Activated CD8-positive, alpha-beta memory T cell treated with anti-CD3 and anti-CD28 coated beads for 36 hours (primary cell): ENCODE measurements at regions not wholly inside any gene's neighbourhood (a gene's known extent, or its start where the extent isn't known, plus 50 kb on each side); places are given as distances from the start of the nearest gene placed in this dataset.
"Not testable (repeated sequence)": the region's sequence is repeated elsewhere in the genome, so short reads cannot be mapped to it uniquely, and the experiment has no call there.

ENCODE experiments used
- CTCF ChIA-PET: fragments of 350-600 bp; sonication (Branson Sonifier 250); formaldehyde crosslinking; loops from one replicate; lab custom pipeline; 2021; ENCODE audit warnings: antibody characterized with exemption; lab: Charles Lee
- POLR2A ChIA-PET: fragments of 350-600 bp; sonication (Branson Sonifier 250); formaldehyde crosslinking; loops from one replicate; lab custom pipeline; 2021; ENCODE audit warnings: antibody characterized with exemption; lab: Charles Lee

DNA sequence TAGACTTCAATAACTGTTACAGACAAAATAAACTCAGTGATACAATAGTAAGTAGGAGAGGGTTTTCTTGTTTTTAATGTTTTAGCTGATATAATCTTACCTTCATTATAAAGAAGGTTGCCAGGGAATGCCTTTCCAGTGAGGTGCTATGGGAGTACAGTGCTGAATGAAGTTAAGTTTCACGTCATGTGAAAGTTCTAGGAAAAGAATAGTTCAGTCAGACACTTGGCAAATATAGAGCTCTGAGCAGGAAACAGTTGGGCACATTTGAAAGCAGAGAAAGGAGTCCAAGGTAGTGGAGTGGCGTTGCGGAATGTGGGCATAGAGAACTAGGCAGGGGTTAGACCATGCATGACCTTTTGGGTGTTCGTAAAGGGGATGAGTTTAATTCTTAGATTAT, 88.6 kb upstream of the DCN start:
- CTCF ChIA-PET: no interaction called here
- POLR2A ChIA-PET: no interaction called here

DNA sequence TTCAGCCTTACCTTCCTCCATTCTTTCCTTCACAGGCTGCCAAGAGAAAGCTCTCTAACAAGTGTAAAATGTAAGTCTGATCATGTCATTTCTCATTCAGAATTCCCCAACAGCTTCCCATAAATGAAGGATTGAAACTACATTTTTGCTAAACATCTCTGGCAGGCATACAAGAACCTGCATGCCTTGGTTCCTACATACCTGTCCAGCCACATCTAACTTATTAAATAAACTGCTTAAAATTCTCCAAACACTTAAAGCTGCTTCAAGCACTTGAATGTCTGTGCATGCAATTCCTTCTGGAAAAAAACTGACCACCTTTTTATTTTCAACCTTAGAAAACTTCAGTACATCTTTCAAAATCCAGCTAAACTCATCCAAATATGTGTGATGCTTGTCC, 84.4 kb upstream of the DCN start:
- ChIA-PET POLR2A (no interaction called here), CTCF (no interaction called here)

DNA sequence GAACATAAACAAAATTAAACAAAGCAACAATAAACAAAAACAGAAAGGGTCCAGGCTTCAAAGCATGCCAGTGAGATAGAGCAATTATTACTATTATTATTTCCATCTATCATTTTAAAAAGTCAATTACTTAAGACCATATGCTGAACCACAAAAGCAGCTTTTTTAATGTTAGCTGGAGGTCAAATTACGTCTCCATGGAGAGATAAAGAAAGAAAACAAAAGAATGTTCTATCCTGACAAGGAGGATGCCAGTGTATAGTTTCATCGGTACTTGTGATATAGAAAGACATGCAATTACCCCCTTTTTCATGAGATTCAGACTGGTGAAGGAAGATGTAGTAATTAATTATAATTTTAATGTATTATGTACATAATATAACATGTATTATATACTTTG, 81.6 kb upstream of the DCN start:
- ChIA-PET CTCF (no interaction called here), POLR2A (no interaction called here)

DNA sequence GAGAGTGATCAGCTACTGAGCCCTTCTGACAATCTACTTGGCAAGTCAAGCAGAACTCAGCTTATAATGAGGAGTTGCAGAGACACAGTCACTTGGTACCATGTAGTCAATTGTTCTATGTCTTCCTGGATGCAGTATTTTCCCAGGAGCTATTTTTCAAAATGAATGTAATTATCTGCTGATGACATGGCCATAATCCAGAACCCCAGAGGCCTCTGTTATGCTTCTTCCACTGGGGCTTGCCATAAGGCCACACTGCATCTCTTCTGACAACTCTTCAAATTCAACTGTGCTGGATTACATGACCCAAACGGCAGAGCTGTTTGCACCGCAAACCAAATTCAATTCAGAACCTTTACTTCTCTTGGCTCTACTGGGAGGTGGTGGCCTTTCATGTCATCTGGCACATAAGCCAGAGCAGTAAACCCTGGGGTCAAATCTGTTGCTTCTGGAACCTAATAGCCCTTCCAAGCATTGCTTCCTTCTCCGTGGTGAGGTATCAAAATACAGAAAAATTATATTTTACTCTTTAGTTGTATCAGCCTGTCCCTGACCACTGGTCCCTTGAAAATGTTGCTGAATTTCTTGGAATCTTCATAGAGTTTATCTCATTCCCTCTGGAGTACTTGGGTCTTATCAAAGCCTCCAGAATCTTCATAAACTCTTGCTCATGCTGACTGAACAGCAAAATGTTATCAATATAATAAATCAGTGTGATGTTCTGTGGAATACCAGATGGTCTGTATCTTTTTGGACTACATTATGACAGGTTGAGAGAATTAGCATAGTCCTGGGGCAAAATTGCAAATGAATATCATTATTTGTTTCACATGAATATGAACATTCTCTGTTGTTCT, 79.4 kb upstream of the DCN start:
- CTCF ChIA-PET: no interaction called here
- POLR2A ChIA-PET: no interaction called here

DNA sequence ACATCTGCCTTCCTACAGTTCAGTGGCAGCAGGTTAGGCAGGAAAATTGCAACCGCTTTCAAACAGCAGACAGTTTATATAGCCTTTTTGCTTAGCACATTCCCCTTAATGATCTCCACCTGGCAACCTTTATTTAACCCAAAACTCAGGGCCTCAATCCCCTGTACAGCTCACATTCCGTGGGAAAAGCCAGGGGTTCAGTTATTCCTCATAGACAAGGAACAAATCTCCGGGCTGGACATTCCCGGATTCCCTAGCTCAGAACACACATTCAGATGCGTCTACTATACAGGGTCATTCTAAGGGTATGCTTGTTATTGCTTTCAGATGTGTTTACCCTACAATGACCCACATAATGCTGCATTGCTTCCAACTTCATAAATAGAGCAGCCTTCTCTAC, 73.8 kb upstream of the DCN start:
- POLR2A ChIA-PET: no interaction called here
- CTCF ChIA-PET: no interaction called here

DNA sequence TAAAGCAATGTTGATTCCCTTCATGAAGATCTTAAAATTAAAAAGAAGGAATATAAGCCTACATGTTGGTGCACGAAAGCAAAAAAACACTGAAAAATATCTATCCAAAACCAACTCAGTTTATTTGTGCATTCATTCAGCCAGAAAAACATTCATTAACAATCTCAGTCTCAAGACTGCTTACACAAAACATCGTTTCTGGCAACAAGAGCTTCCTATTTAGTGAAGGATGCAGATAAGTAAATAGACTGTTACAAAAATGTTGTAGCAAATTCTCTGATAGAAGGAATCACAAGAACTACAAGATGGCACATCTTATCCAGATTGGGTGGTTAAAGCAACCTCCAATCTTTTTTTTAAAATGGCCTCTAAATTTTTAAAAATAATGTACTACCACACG, 69.7 kb upstream of the DCN start:
- POLR2A ChIA-PET: no interaction called here
- CTCF ChIA-PET: no interaction called here

DNA sequence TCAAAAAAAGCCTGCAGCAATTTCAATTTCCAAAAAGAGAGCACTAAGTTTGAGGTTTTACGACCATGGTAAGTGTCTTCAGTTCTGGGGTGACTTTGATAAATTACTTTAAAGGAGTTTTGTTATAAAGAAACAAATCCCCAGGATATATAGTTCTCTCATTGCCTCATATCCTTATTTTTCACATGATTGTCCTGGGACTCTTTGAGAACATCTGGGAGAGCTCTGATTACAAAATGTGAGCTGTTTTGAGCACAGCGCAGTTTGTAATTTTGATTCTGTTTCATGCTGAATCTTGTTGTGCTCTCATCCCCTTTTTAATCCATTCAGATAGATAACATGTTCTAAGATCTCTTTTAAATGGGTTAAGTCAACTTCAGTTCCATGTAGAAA, 67.7 kb upstream of the DCN start:
- ChIA-PET POLR2A (no interaction called here), CTCF (no interaction called here)

DNA sequence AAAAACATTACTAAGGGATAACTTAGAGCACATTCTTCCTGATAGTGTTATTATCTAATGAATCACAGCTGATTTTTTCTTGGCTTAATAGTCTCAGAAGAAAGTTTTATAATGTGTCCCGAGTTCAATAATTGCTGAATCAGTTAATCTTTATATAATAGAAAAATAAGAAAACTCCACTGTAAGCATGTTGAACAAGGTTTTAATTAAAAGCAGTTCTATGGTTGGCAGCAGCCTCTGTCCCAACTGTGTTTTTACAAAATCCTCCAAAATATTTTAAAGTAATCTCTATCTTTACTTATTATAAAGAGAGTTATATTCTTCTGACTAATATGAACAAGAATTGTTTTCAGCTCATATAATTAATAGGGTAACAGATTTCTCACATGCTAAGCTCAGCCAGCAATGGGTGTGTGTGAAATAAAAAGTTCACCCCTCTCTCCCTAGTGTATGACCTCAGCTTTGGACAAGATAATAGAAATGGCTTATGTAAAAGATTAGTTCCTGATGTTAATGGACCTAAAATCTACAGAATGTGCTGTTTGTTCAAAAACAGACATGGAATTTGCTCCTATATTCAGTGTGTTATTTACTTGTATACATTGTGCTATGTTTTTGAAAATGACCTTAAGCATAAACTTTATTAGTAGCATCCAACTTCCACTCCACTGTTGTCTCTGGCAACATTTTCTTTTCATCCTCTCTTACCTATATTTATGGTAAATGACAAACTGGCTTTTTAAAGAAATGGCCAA, 67.1 kb upstream of the DCN start:
- POLR2A ChIA-PET: no interaction called here
- CTCF ChIA-PET: interaction anchor here (0.7 kb wide), 1 partner anchor 644 kb away, joined by 4 read pairs; no protein-coding TSS in a partner anchor

DNA sequence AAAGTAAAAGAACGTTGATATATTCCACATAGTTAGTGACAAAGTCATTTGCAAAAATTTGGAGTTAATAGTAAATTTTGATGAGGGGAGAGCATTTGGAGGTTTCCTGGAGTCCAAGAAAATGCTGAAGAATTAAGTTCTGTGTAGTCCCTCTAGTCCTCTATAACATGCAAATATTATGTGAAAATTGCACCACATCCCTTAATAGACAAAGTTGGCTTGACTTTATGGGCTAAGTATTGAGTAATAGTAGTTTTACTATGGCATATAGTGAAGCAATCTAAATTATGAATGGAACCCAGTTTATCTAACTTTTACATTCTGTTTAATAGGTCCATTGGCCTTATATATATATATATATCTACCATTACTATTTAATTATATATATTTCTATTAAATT, 66.4 kb upstream of the DCN start:
- CTCF ChIA-PET: interaction anchor here (0.7 kb wide), 1 partner anchor 643 kb away, joined by 4 read pairs; no protein-coding TSS in a partner anchor
- POLR2A ChIA-PET: no interaction called here

DNA sequence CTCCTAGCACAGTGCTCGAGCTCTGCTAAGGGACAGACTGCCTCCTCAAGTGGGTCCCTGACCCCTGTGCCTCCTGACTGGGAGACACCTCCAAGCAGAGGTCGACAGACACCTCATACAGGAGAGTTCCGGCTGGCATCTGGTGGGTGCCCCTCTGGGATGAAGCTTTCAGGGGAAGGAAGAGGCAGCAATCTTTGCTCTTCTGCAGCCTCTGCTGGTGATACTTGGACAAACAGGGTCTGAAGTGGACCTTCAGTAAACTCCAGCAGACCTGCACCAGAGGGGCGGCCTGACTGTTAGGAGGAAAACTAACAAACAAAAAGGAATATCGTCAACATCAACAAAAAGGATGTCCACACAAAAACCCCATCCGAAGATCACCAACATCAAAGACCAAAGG, 60.6 kb upstream of the DCN start:
- POLR2A ChIA-PET, CTCF ChIA-PET: not testable (repeated sequence)

DNA sequence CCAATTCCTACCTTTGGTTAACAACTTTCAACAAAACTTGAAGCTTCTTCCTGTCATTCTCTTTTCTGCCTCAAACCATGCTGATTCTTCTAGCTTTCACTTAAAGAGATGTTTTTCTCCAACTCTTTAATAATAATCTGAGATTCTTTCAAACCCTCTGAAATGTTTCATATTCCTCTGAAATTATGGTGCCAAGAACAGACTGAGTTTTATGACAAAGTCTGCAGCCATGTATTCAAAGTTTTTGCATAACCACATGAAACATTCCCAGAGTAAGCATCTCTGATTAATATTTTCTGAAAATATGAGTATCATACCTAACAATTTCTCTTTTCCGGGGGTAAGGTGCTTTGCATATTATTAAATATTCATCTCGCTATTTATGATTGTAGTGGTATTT, 59.1 kb upstream of the DCN start:
- POLR2A ChIA-PET: no interaction called here
- CTCF ChIA-PET: no interaction called here

DNA sequence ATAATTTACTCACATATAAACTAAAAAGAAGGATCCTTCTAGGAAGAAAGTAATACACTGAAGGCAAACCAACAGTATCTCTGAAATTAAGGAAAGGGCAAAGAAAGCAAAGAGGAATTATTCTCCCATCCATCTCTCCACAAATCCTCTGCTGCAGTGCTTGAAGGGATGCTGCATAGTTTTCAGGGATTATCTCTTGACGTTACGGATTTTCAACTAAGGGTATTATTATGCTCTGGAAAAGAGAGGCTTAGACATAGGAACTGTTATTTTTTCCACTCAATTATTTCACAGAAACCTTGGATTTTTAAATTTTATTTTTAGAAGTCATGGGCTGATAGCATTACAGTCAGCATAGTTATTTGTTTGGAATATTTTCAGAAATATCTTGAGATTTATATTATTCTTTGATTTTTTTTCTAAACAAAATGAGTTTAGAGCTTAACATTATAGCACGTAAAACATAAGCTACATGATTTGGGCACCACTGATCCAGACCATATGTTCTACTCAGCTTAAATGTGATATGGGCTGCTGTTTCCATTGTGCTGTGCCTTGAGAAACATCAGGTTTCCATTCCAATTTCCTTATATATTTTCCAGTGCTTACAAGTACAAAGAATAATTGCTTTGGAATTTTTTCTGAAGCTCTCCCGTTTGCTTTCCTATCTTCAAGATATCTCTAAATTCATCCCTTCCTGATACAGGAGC, 57.9 kb upstream of the DCN start:
- POLR2A ChIA-PET: no interaction called here
- CTCF ChIA-PET: no interaction called here

DNA sequence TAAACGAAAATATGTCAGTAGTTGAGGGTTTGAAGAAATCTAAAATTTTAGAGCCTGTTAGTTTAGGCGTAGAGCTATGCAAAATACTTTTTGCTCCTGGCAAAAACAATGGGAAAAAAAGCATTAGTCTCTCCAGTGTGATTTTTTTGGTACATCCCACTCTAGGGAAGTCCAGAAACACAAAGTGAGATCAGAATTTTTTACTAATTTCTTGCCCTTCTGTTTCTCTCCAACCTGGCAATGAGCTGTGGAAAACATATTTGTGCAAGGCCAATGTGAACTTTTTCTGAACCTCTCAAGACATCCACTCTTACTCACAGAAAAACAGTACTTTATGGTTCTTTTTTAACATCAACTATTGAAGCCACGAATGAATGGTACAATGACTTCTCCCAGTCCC, 56.9 kb upstream of the DCN start:
- ChIA-PET CTCF (no interaction called here), POLR2A (no interaction called here)
